ENCODE measurements at regions not wholly inside any gene's neighbourhood (a gene's known extent, or its start where the extent isn't known, plus 50 kb on each side); places are given as distances from the start of the nearest gene placed in this dataset.

- DNase-seq (ENCODE audit: insufficient read length, low spot score, missing footprints), result no peak
- no peak overlapping the region for H3K4me3 ChIP-seq (ENCODE audit: insufficient read depth, low read length)
- no peaks in the 10 kb centered on the region for H3K79me2 ChIP-seq (ENCODE audit: insufficient read depth, low read length)
- H3K4me2 ChIP-seq (ENCODE audit: insufficient read depth, low read length), result no peak overlapping the region
- no peaks in the 10 kb centered on the region for H3K27me3 ChIP-seq (ENCODE audit: insufficient read depth, low read length)
- H3K27ac ChIP-seq (ENCODE audit: low read depth, low read length), result no peak overlapping the region
- no peaks in the 10 kb centered on the region for H3K36me3 ChIP-seq (ENCODE audit: insufficient read depth, low read length)
- H4K20me1 ChIP-seq (ENCODE audit: insufficient read depth, low read length), result no peaks in the 10 kb centered on the region
- H2AFZ ChIP-seq (ENCODE audit: low read length), result no peak overlapping the region
- H3K4me1 ChIP-seq (ENCODE audit: insufficient read depth, low read length), result no peaks in the 10 kb centered on the region
- TF ChIP-seq, protein P1, sequence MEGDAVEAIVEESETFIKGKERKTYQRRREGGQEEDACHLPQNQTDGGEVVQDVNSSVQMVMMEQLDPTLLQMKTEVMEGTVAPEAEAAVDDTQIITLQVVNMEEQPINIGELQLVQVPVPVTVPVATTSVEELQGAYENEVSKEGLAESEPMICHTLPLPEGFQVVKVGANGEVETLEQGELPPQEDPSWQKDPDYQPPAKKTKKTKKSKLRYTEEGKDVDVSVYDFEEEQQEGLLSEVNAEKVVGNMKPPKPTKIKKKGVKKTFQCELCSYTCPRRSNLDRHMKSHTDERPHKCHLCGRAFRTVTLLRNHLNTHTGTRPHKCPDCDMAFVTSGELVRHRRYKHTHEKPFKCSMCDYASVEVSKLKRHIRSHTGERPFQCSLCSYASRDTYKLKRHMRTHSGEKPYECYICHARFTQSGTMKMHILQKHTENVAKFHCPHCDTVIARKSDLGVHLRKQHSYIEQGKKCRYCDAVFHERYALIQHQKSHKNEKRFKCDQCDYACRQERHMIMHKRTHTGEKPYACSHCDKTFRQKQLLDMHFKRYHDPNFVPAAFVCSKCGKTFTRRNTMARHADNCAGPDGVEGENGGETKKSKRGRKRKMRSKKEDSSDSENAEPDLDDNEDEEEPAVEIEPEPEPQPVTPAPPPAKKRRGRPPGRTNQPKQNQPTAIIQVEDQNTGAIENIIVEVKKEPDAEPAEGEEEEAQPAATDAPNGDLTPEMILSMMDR (IDR thresholded peaks at IDR 0.05; ENCODE audit: extremely low read depth, low read depth, low read length), result no peak
- no peaks in the 10 kb centered on the region for H3K9me3 ChIP-seq (ENCODE audit: low read depth, low read length)
Observed at GRCh38 chr13:82698383-82698782, 1183.9 kb downstream of the SLITRK1 start.

DNA sequence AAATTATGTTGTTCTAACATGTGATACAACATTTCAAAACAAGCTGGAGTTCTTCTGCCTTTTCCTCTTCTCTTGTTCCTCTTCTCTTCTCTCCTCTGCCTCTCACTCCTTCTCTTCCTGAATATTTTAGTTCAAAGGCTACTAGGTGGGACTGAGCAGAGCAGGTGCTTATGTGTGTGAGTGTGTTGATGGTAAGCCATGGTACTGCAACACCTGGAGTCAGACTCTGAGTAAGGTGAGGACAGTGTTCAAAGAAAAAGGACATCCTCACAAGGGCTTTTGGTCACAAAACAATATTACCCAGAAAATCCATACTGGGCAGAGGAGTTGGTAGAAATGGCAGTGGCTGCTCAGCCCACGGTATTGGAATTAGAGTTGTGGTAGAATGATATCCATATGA lies 1188.7 kb downstream of the SLITRK1 start:
- TF ChIP-seq, protein P1 (IDR thresholded peaks at IDR 0.05; ENCODE audit: extremely low read depth, low read depth, low read length), result no peak
- Histone ChIP-seq H3K4me3 (ENCODE audit: insufficient read depth, low read length) (no peak overlapping the region), H3K79me2 (ENCODE audit: insufficient read depth, low read length) (no peaks in the 10 kb centered on the region), H3K4me1 (ENCODE audit: insufficient read depth, low read length) (no peaks in the 10 kb centered on the region), H3K36me3 (ENCODE audit: insufficient read depth, low read length) (no peaks in the 10 kb centered on the region), H3K9me3 (ENCODE audit: low read depth, low read length) (no peaks in the 10 kb centered on the region), H3K27ac (ENCODE audit: low read depth, low read length) (no peak overlapping the region), H2AFZ (ENCODE audit: low read length) (no peak overlapping the region), H3K27me3 (ENCODE audit: insufficient read depth, low read length) (no peaks in the 10 kb centered on the region), H3K4me2 (ENCODE audit: insufficient read depth, low read length) (no peak overlapping the region), H4K20me1 (ENCODE audit: insufficient read depth, low read length) (no peaks in the 10 kb centered on the region)
- DNase-seq (ENCODE audit: insufficient read length, low spot score, missing footprints), result no peak

- DNase-seq (ENCODE audit: insufficient read length, low spot score, missing footprints), result no peak
Observed at GRCh38 chr13:82688400-82688994, 1193.8 kb downstream of the SLITRK1 start.

GRCh38 chr13:82687884-82688283 lies 1194.4 kb downstream of the SLITRK1 start:
- H2AFZ ChIP-seq (ENCODE audit: low read length), result peak overlapping the region; percentile 83
- DNase-seq (ENCODE audit: insufficient read length, low spot score, missing footprints), result no peak

More at GRCh38 chr13:82688400-82688994, 1193.8 kb downstream of the SLITRK1 start:
- H3K9me3 ChIP-seq (ENCODE audit: low read depth, low read length), result no peaks in the 10 kb centered on the region
- peak overlapping the region; percentile 60 for H3K4me3 ChIP-seq (ENCODE audit: insufficient read depth, low read length)
- H3K27me3 ChIP-seq (ENCODE audit: insufficient read depth, low read length), result no peaks in the 10 kb centered on the region
- peak overlapping the region; percentile 66 for H3K4me2 ChIP-seq (ENCODE audit: insufficient read depth, low read length)
- no peaks in the 10 kb centered on the region for H3K4me1 ChIP-seq (ENCODE audit: insufficient read depth, low read length)
- no peaks in the 10 kb centered on the region for H3K79me2 ChIP-seq (ENCODE audit: insufficient read depth, low read length)
- H2AFZ ChIP-seq (ENCODE audit: low read length), result peak overlapping the region; percentile 83
- H3K36me3 ChIP-seq (ENCODE audit: insufficient read depth, low read length), result no peaks in the 10 kb centered on the region
- H3K27ac ChIP-seq (ENCODE audit: low read depth, low read length), result no peak overlapping the region
- no peaks in the 10 kb centered on the region for H4K20me1 ChIP-seq (ENCODE audit: insufficient read depth, low read length)
- TF ChIP-seq, protein P1 (IDR thresholded peaks at IDR 0.05; ENCODE audit: extremely low read depth, low read depth, low read length), result no peak

More at GRCh38 chr13:82687884-82688283, 1194.4 kb downstream of the SLITRK1 start:
- Histone ChIP-seq H3K4me1 (ENCODE audit: insufficient read depth, low read length) (no peaks in the 10 kb centered on the region), H3K79me2 (ENCODE audit: insufficient read depth, low read length) (no peaks in the 10 kb centered on the region), H4K20me1 (ENCODE audit: insufficient read depth, low read length) (no peaks in the 10 kb centered on the region), H3K9me3 (ENCODE audit: low read depth, low read length) (no peaks in the 10 kb centered on the region), H3K27me3 (ENCODE audit: insufficient read depth, low read length) (no peaks in the 10 kb centered on the region), H3K36me3 (ENCODE audit: insufficient read depth, low read length) (no peaks in the 10 kb centered on the region), H3K4me2 (ENCODE audit: insufficient read depth, low read length) (peak overlapping the region; percentile 66), H3K27ac (ENCODE audit: low read depth, low read length) (no peak overlapping the region), H3K4me3 (ENCODE audit: insufficient read depth, low read length) (no peak overlapping the region)
- TF ChIP-seq, protein P1 (IDR thresholded peaks at IDR 0.05; ENCODE audit: extremely low read depth, low read depth, low read length), result no peak

All from osteoblast (primary cell).